K562 (cell line): ENCODE measurements at regions not wholly inside any gene's neighbourhood (a gene's known extent, or its start where the extent isn't known, plus 50 kb on each side); places are given as distances from the start of the nearest gene placed in this dataset.

Experiments used
- ATAC-seq: fragments of 200-7000 bp; cut with Tn5 transposase; 3 replicates; pipeline ENCODE4 v1.9.1; 2020; ENCODE audit warnings: moderate library complexity
- BruUV-seq: library from RNA; stranded (reverse); fragments of 400-500 nt; replicated peaks from 2 replicates; lab custom pipeline; 2021; lab: Mats Ljungman, UMichigan
- CTCF ChIA-PET: fragments of 300-600 bp; formaldehyde crosslinking; extraction: SDS; loops from one replicate; lab custom pipeline; 2021; ENCODE audit warnings: low intra/inter-chr PET ratio; lab: Yijun Ruan, JAX
- POLR2A ChIA-PET: fragments of 300-600, 350-650 bp; sonication (Branson Sonifier 250); formaldehyde crosslinking; extraction: SDS; loops from one replicate; lab custom pipeline; 2021; ENCODE audit warnings: antibody characterized with exemption, inconsistent platforms; lab: Yijun Ruan, JAX
- DNase-seq, 4 experiments: peaks; one replicate each; pipeline versions ENCODE4 v3.0.0 to v3.0.0-alpha.2; 2011 to 2018; ENCODE audit warnings: low spot score in 3 of 4, mixed read lengths in 3 of 4; ENCODE audit errors: extremely low read depth in 1 of 4
- FAIRE-seq: peaks from 2 replicates; lab custom pipeline; 2011; peaks lifted over from hg19 to GRCh38; lab: Jason Lieb, UNC
- H2AFZ ChIP-seq: 2 replicates; pipeline ENCODE4 v1.6.0; 2011; ENCODE audit warnings: low read depth, low read length, control low read depth, inconsistent platforms
- H3K27ac ChIP-seq: fragments of 200-600 bp; 3 replicates; pipeline ENCODE4 v1.8.0; 2011; ENCODE audit warnings: low read depth, mild to moderate bottlenecking, control low read depth, inconsistent platforms, low read length, moderate library complexity, mixed read lengths; ENCODE audit errors: extremely low read depth
- H3K27me3 ChIP-seq, 2 experiments: fragments of 300-600 bp in 1 of 2; 2 replicates in 1 of 2; 3 replicates in 1 of 2; pipeline versions ENCODE4 v1.6.0 to v1.8.0; 2011; ENCODE audit warnings: inconsistent platforms in 2 of 2, low read length in 2 of 2, mild to moderate bottlenecking in 1 of 2, mixed read lengths in 1 of 2, moderate library complexity in 1 of 2; ENCODE audit not compliant: control insufficient read depth in 2 of 2, insufficient read depth in 2 of 2
- H3K36me3 ChIP-seq: fragments of 300-600 bp; 3 replicates; pipeline ENCODE4 v1.8.0; 2011; ENCODE audit warnings: mild to moderate bottlenecking, low read length, inconsistent platforms; ENCODE audit not compliant: control insufficient read depth, insufficient read depth
- H3K4me1 ChIP-seq, 2 experiments: fragments of 200-600 bp in 1 of 2; replicated peaks in 1 of 2; 2 replicates in 1 of 2; 3 replicates in 1 of 2; pipeline versions ENCODE4 v1.5.1 to v1.8.0; 2011; ENCODE audit warnings: inconsistent platforms in 2 of 2, low read length in 2 of 2, mild to moderate bottlenecking in 1 of 2, mixed read lengths in 1 of 2, moderate library complexity in 1 of 2; ENCODE audit not compliant: control insufficient read depth in 2 of 2, insufficient read depth in 2 of 2
- H3K4me2 ChIP-seq: 2 replicates; pipeline ENCODE4 v1.6.1; 2011; ENCODE audit warnings: low read length, control low read depth, inconsistent platforms, mixed read lengths; ENCODE audit not compliant: insufficient read depth
- H3K4me3 ChIP-seq: fragments of 200-600 bp; sonication (generic), shearing (Covaris generic); 2 replicates; pipeline ENCODE4 v1.5.1; 2016; ENCODE audit warnings: control low read depth, inconsistent platforms
- H3K79me2 ChIP-seq: fragments of 200-600 bp; 3 replicates; pipeline ENCODE4 v1.8.0; 2011; ENCODE audit warnings: low read length, inconsistent platforms; ENCODE audit not compliant: control insufficient read depth, insufficient read depth
- H3K9ac ChIP-seq, 2 experiments: 2 replicates each; pipeline versions ENCODE4 v1.6.0 to v1.6.1; 2011; ENCODE audit warnings: low read depth in 2 of 2, low read length in 2 of 2, control low read depth in 1 of 2, inconsistent platforms in 1 of 2, mild to moderate bottlenecking in 1 of 2, mixed read lengths in 1 of 2; ENCODE audit not compliant: insufficient read depth in 1 of 2
- H3K9me1 ChIP-seq: one replicate; pipeline ENCODE4 v1.6.0; 2011; ENCODE audit warnings: inconsistent platforms, mild to moderate bottlenecking, low read length, moderate library complexity; ENCODE audit not compliant: control insufficient read depth, insufficient read depth
- H3K9me3 ChIP-seq: replicated peaks from 2 replicates; pipeline ENCODE4 v1.5.1; 2011; ENCODE audit warnings: low read depth, low read length, inconsistent platforms; ENCODE audit not compliant: control insufficient read depth, insufficient read depth
- H4K20me1 ChIP-seq: replicated peaks from 2 replicates; pipeline ENCODE4 v1.6.1; 2011; ENCODE audit warnings: low read length, inconsistent platforms, mixed read lengths; ENCODE audit not compliant: control insufficient read depth, insufficient read depth
- ARID2 ChIP-seq: fragments of 450-650 bp; IDR thresholded peaks from 2 replicates; pipeline ENCODE4 v1.6.1; 2017; ENCODE audit warnings: antibody characterized with exemption, mild to moderate bottlenecking
- ATF4 ChIP-seq: fragments of 450-650 bp; formaldehyde crosslinking; IDR thresholded peaks from 2 replicates; pipeline ENCODE4 v1.4.0; 2022; ENCODE audit warnings: mild to moderate bottlenecking, moderate library complexity
- CBFA2T3 ChIP-seq: fragments of 450-650 bp; IDR thresholded peaks from 2 replicates; pipeline ENCODE4 v1.6.1; 2017
- CHCHD3 ChIP-seq: fragments of 250-450 bp; sonication (Bioruptor Pico); IDR thresholded peaks from 2 replicates; pipeline ENCODE4 v2.1.2; 2022; ENCODE audit warnings: mild to moderate bottlenecking
- ELK3 ChIP-seq: fragments of 450-650 bp; formaldehyde crosslinking; IDR thresholded peaks from 2 replicates; pipeline ENCODE4 v1.4.0; 2020; ENCODE audit warnings: mild to moderate bottlenecking
- HSF4 ChIP-seq: fragments of 250-450 bp; sonication (Bioruptor Pico); IDR thresholded peaks from 2 replicates; pipeline ENCODE4 v2.1.2; 2022; ENCODE audit warnings: mild to moderate bottlenecking, moderate library complexity, borderline replicate concordance
- MTF1 ChIP-seq: fragments of 250-450 bp; sonication (Bioruptor Pico); IDR thresholded peaks from 2 replicates; pipeline ENCODE4 v1.9.0; 2021; ENCODE audit warnings: moderate library complexity, mild to moderate bottlenecking, inconsistent platforms, borderline replicate concordance
- NCOA4 ChIP-seq: fragments of 450-650 bp; IDR thresholded peaks from 2 replicates; pipeline ENCODE4 v1.6.1; 2018; ENCODE audit warnings: mild to moderate bottlenecking; ENCODE audit not compliant: partially characterized antibody
- PHF21A ChIP-seq: fragments of 450-650 bp; IDR thresholded peaks from 2 replicates; pipeline ENCODE4 v1.6.1; 2017; ENCODE audit warnings: low read depth, borderline replicate concordance
- PRDM10 ChIP-seq: fragments of 450-650 bp; IDR thresholded peaks from 2 replicates; pipeline ENCODE4 v1.6.1; 2018; ENCODE audit not compliant: partially characterized antibody
- SNRNP70 ChIP-seq: fragments of 200-400 bp; formaldehyde crosslinking; optimal IDR thresholded peaks from 2 replicates; pipeline ENCODE3; 2017; ENCODE audit warnings: low read depth, low read length
- TCF15 ChIP-seq: fragments of 250-450 bp; sonication (Bioruptor Pico); IDR thresholded peaks from 2 replicates; pipeline ENCODE4 v1.8.0; 2022; ENCODE audit warnings: moderate library complexity, mild to moderate bottlenecking, inconsistent platforms
- ZFP91 ChIP-seq: sonication (generic); formaldehyde crosslinking; IDR thresholded peaks from 2 replicates; pipeline ENCODE4 v1.8.0; 2022; ENCODE audit warnings: mild to moderate bottlenecking, missing genetic modification reagents
- ZNF324 ChIP-seq: fragments of 250-450 bp; sonication (Bioruptor Pico); IDR thresholded peaks from 2 replicates; pipeline ENCODE4 v1.4.0; 2020; ENCODE audit warnings: mild to moderate bottlenecking
- ZNF354B ChIP-seq: fragments of 250-450 bp; sonication (Bioruptor Pico); IDR thresholded peaks from 2 replicates; pipeline ENCODE4 v1.4.0; 2020
- ZSCAN32 ChIP-seq: fragments of 450-650 bp; formaldehyde crosslinking; IDR thresholded peaks from 2 replicates; pipeline ENCODE4 v1.4.0; 2020; ENCODE audit warnings: mild to moderate bottlenecking, moderate library complexity
- WGBS: fragments of 100-300 bp; shearing (Covaris generic); methylation state at CpG from one replicate; pipeline ENCODE4 v1.1.6; 2016; ENCODE audit warnings: low coverage, mixed read lengths; ENCODE audit not compliant: insufficient coverage; ENCODE audit errors: missing lambda C conversion rate; 5-methylcytosine and 5-hydroxymethylcytosine counted together
- in situ Hi-C: fragments of 300-500 bp; cut with MboI; formaldehyde crosslinking; loops from 4 replicates; pipeline ENCODE4 v1.15.0; 2018; ENCODE audit warnings: inconsistent platforms, mixed read lengths
- intact Hi-C: fragments of 100-400 bp; cut with micrococcal nuclease; formaldehyde crosslinking; loops from 2 replicates; pipeline ENCODE4 v1.14.2; 2022

GRCh38 chr16:8510160-8510559 is 80.2 kb downstream of the TMEM114 start:
- no peak for ATAC-seq
- 0% methylated on average over 6 of the region's 6 CpGs for WGBS
- CTCF ChIA-PET, result no interaction called here
- TF ChIP-seq ATF4 (CRISPR knock-in tag), result no peak
- TF ChIP-seq ZFP91 (CRISPR knock-in tag), result no peak
- no peak for TF ChIP-seq ZSCAN32 (CRISPR knock-in tag)
- TF ChIP-seq ELK3, result no peak
- no peak for TF ChIP-seq ZNF354B (CRISPR knock-in tag)
- TF ChIP-seq ZNF324, result no peak
- no peak for TF ChIP-seq MTF1
- TF ChIP-seq ARID2, result no peak
- no peak for TF ChIP-seq SNRNP70
- TF ChIP-seq CBFA2T3, result no peak
- no peak for TF ChIP-seq TCF15 (CRISPR knock-in tag)
- no peak for TF ChIP-seq CHCHD3
- TF ChIP-seq NCOA4, result no peak
- no peak for TF ChIP-seq PRDM10
- no peak for TF ChIP-seq PHF21A
- no peak for TF ChIP-seq HSF4 (CRISPR knock-in tag)

More at GRCh38 chr16:8510160-8510559, 80.2 kb downstream of the TMEM114 start:
- in situ Hi-C loops (no loop called here), intact Hi-C loops (no loop called here)
- Histone ChIP-seq H3K9me1 (no peaks in the 10 kb centered on the region), H3K9me3 (no peaks in the 10 kb centered on the region), H3K27ac (no peak overlapping the region), H3K4me1 (no peaks in the 10 kb centered on the region), H3K4me3 (no peak overlapping the region), H3K36me3 (no peaks in the 10 kb centered on the region), H3K9ac (no peak overlapping the region), H3K79me2 (no peaks in the 10 kb centered on the region), H3K4me2 (no peak overlapping the region), H2AFZ (no peak overlapping the region), H4K20me1 (no peaks in the 10 kb centered on the region), H3K27me3 (no peaks in the 10 kb centered on the region)
- DNase-seq (no peak), FAIRE-seq (no peak)
- POLR2A ChIA-PET, result no interaction called here
- no TSS peak for BruUV-seq
